ENCODE measurements at regions not wholly inside any gene's neighbourhood (a gene's known extent, or its start where the extent isn't known, plus 50 kb on each side); places are given as distances from the start of the nearest gene placed in this dataset.

DNA sequence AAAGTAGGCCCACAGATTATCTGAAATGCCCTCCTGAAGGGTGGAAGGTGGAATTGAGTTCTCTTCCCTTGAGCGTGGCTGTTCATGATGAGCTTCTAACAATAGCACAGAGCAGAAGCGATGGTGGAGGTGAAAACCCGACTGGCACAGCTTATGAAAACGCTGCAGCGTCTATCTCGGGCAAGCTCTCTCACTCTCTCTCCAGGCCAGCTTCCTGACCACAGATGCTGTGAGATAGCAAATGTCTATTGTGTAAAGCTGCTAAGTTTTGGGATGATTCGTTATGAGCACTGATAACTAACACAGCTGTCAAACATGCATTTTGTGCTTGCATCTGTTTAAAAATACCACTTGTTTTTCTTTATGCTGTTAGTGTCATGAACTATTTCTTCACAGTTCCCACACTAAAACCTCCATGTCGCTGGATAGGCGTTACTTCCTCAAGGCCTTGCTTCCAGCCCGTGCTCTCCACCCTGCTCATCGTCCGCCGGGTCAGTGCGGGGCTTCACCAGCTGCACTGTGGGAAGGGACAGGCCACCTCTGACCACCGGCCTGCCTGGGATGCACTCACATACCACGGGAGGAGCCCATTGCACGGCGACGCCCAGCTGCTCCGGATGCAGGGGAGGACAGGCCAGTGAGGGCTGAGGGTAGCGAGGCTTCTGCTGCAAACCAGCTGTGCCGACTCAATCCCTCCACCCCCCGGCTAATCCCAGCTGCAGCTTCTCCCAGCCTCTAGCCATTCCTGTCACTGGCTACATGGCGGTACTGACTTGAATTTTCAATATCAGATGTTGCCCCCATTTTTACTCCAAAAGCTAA is 60.0 kb upstream of the OTOS start:
- peak in 1 of 4 donors; percentile 44 for ATAC-seq
- Histone ChIP-seq H3K27me3 (peaks cover 0 to 20% (median 0%) of the 10 kb centered on the region in 9 donors), H3K27ac (no peak overlapping the region), H3K9me3 (no peaks in the 10 kb centered on the region), H3K36me3 (no peaks in the 10 kb centered on the region), H3K4me3 (no peak overlapping the region), H3K4me1 (peaks cover 0 to 5% (median 0%) of the 10 kb centered on the region in 12 donors)
- intact Hi-C loops (cut with DNase I) = no loop called here
- DNase-seq = peak in 1 of 5 donors; percentile 56
- TF ChIP-seq POLR2A (IDR thresholded peaks at IDR 0.05) = no peak
- TF ChIP-seq, protein P1, sequence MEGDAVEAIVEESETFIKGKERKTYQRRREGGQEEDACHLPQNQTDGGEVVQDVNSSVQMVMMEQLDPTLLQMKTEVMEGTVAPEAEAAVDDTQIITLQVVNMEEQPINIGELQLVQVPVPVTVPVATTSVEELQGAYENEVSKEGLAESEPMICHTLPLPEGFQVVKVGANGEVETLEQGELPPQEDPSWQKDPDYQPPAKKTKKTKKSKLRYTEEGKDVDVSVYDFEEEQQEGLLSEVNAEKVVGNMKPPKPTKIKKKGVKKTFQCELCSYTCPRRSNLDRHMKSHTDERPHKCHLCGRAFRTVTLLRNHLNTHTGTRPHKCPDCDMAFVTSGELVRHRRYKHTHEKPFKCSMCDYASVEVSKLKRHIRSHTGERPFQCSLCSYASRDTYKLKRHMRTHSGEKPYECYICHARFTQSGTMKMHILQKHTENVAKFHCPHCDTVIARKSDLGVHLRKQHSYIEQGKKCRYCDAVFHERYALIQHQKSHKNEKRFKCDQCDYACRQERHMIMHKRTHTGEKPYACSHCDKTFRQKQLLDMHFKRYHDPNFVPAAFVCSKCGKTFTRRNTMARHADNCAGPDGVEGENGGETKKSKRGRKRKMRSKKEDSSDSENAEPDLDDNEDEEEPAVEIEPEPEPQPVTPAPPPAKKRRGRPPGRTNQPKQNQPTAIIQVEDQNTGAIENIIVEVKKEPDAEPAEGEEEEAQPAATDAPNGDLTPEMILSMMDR (IDR thresholded peaks at IDR 0.05) = no peak
- 45 to 55% (median 51%) methylated on average over 24 of the region's 24 CpGs for WGBS, 4 donors

DNA sequence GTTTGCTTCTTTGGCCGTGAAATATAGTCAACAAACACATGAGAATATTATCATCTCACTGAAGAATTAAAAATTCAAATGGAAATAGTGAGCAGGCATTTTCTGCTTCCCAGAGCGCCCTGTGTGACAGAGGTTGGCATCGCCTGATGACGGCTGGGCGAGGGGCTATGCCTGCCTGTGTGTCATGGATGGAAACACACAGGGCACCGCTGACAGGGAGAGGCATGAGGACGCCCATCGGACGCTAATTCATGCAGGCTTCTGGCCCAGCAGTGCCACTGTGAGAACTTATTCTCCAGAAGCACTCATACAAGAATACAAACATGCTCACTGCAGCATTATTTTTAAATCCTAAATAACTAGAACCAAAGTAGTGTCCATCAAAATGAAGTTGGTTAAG is 61.4 kb upstream of the OTOS start:
- TF ChIP-seq POLR2A (IDR thresholded peaks at IDR 0.05) = no peak
- TF ChIP-seq, protein P1 (IDR thresholded peaks at IDR 0.05) = no peak
- Histone ChIP-seq H3K4me3 (no peak overlapping the region), H3K27me3 (peaks cover 0 to 20% (median 0%) of the 10 kb centered on the region in 9 donors), H3K4me1 (peaks cover 0 to 5% (median 0%) of the 10 kb centered on the region in 12 donors), H3K27ac (no peak overlapping the region), H3K9me3 (peaks cover 0 to 5% (median 0%) of the 10 kb centered on the region in 12 donors), H3K36me3 (no peaks in the 10 kb centered on the region)
- DNase-seq (peak in 1 of 5 donors; percentile 21), ATAC-seq (no peak)
- 87 to 94% (median 90%) methylated on average over 9 of the region's 9 CpGs for WGBS, 4 donors
- intact Hi-C loops (cut with DNase I) = no loop called here

DNA sequence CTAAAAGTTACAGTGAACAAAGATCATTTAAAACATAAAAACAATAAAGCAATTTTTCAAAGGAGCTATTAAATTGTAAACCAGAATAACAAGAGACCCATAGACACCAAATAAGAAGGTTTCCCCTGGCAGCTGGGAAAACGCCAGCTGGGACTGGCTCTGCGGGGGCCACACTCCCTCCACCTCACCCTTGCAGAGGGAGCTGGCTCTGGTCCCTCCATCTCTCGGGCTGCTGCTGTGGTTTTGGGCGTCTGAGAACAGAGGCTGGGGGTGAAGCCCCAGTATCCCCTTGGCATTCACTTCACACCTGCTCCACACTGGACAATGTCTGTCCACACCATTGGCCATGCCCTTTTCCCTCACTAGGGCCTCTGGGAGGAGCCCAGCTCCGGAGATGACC is 62.1 kb upstream of the OTOS start:
- H3K27ac ChIP-seq = no peak overlapping the region
- H3K4me3 ChIP-seq = no peak overlapping the region
- no peak for TF ChIP-seq POLR2A (IDR thresholded peaks at IDR 0.05)
- TF ChIP-seq, protein P1 (IDR thresholded peaks at IDR 0.05) = no peak
- peaks cover 0 to 20% (median 0%) of the 10 kb centered on the region in 9 donors for H3K27me3 ChIP-seq
- 74 to 86% (median 78%) methylated on average over 5 of the region's 5 CpGs for WGBS, 4 donors
- peak in 1 of 4 donors; percentile 8 for ATAC-seq
- no peaks in the 10 kb centered on the region for H3K36me3 ChIP-seq
- peaks cover 0 to 5% (median 0%) of the 10 kb centered on the region in 12 donors for H3K4me1 ChIP-seq
- peaks cover 0 to 5% (median 0%) of the 10 kb centered on the region in 12 donors for H3K9me3 ChIP-seq
- DNase-seq = peak in 1 of 5 donors; percentile 26
- intact Hi-C loops (cut with DNase I) = no loop called here

DNA sequence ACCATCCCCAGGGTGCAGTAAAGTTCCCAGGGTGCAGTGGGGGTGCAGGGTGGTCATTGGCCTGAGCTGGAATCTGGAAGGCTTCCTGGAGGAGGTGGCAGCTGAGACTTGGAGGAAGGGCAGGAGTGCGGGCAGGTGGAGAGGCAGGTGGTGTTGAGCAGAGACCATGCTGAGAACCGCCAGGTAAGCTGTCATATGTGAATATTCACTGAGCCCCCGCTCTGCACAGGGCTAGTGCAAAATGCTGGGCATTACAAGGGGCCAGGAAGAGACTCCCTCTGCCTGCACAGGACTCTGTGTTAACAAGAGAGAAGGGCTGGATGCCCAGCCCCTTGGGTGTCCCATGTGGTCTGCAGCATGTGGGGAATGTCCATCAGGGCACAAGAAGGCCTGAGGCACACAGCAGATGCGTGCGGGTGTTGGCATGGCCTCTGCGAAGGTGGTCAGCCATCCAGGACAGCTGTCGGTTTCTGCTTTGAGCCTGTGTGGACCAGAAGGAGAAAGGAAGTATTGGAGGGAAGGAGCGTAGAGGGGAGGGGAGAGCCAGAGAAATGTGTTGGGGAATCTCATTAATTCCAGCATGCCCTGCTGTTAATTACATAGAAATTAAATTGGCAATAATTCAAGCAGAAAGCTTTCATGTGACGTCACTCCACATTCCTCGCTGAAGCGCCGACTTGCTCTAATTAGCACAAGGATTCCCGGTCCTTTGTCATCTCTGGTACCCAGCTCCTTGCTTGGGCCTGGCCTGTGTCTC is 62.8 kb upstream of the OTOS start:
- ATAC-seq (no peak), DNase-seq (peak in 1 of 5 donors; percentile 7)
- Histone ChIP-seq H3K9me3 (peaks cover 0 to 5% (median 0%) of the 10 kb centered on the region in 12 donors), H3K27ac (no peak overlapping the region), H3K36me3 (no peaks in the 10 kb centered on the region), H3K4me1 (peaks cover 0 to 5% (median 0%) of the 10 kb centered on the region in 12 donors), H3K27me3 (peaks cover 0 to 20% (median 0%) of the 10 kb centered on the region in 9 donors), H3K4me3 (no peak overlapping the region)
- WGBS, 4 donors = 74 to 83% (median 77%) methylated on average over 13 of the region's 13 CpGs
- TF ChIP-seq POLR2A (IDR thresholded peaks at IDR 0.05) = no peak
- TF ChIP-seq, protein P1 (IDR thresholded peaks at IDR 0.05) = no peak
- intact Hi-C loops (cut with DNase I) = no loop called here

Data from heart left ventricle (tissue), 16 donors.